Esophagus squamous epithelium (tissue), 5 donors: ENCODE measurements at regions not wholly inside any gene's neighbourhood (a gene's known extent, or its start where the extent isn't known, plus 50 kb on each side); places are given as distances from the start of the nearest gene placed in this dataset.

Source experiments
- DNase-seq: peaks from one replicate; lab custom pipeline; 2025; lab: John Stamatoyannopoulos, UW
- H3K27ac ChIP-seq, 4 donors: fragments of 200-600 bp; sonication (generic); one replicate each; pipeline ENCODE4 v1.5.1; 2016 to 2019; ENCODE audit warnings: mild to moderate bottlenecking in 1 of 4
- H3K27me3 ChIP-seq, 4 donors: fragments of 200-600 bp; sonication (generic); 1 replicate in 3 of 4; 2 replicates in 1 of 4; pipeline versions ENCODE4 v1.5.1 to v1.6.0; 2017 to 2021; ENCODE audit warnings: antibody characterized with exemption in 1 of 4
- H3K36me3 ChIP-seq, 3 donors: fragments of 200-600 bp; sonication (generic); one replicate each; pipeline ENCODE4 v1.5.1; 2016 to 2019
- H3K4me1 ChIP-seq, 3 donors: fragments of 200-600 bp; sonication (generic); one replicate each; pipeline ENCODE4 v1.5.1; 2017 to 2019
- H3K4me3 ChIP-seq, 4 donors: fragments of 200-600 bp; sonication (generic); 1 replicate in 3 of 4; 2 replicates in 1 of 4; pipeline ENCODE4 v1.5.1; 2016 to 2019; ENCODE audit warnings: mild to moderate bottlenecking in 2 of 4, moderate library complexity in 1 of 4
- H3K9me3 ChIP-seq, 3 donors: fragments of 200-600 bp; sonication (generic); one replicate each; pipeline ENCODE4 v1.5.1; 2016 to 2019
- CTCF ChIP-seq, 6 experiments: fragments of 450-650 bp in 4 of 6; fragments of 200-600 bp in 2 of 6; sonication (generic) in 2 of 6; IDR thresholded peaks; one replicate each; pipeline ENCODE4 v1.5.1; 2016 to 2019; ENCODE audit warnings: antibody characterized with exemption in 6 of 6, mild to moderate bottlenecking in 4 of 6, moderate library complexity in 4 of 6
- POLR2A ChIP-seq, 4 donors: fragments of 450-650 bp; IDR thresholded peaks; one replicate each; pipeline ENCODE4 v1.6.1; 2017; ENCODE audit warnings: antibody characterized with exemption in 4 of 4, mild to moderate bottlenecking in 4 of 4, moderate library complexity in 3 of 4
- WGBS, 2 donors: methylation state at CpG; one replicate each; pipeline ENCODE4 v1.1.5; 2018; 5-methylcytosine and 5-hydroxymethylcytosine counted together
- intact Hi-C: fragments of 100-400 bp; cut with DNase I; formaldehyde crosslinking; loops from one replicate; pipeline ENCODE4 v1.15.0; 2022
- donor health status: DM: yes; HTN: yes; CAD: no.

- no peaks in the 10 kb centered on the region for H3K36me3 ChIP-seq
- WGBS, 2 donors, result 80 to 96% methylated on average over 11 of the region's 11 CpGs
- intact Hi-C loops, result no loop called here
- H3K9me3 ChIP-seq, result no peaks in the 10 kb centered on the region
- H3K4me3 ChIP-seq, result no peak overlapping the region
- TF ChIP-seq POLR2A (IDR thresholded peaks at IDR 0.05) (no peak), CTCF (IDR thresholded peaks at IDR 0.05) (no peak)
- no peaks in the 10 kb centered on the region for H3K27me3 ChIP-seq
- H3K27ac ChIP-seq, result no peak overlapping the region
- H3K4me1 ChIP-seq, result no peaks in the 10 kb centered on the region
- DNase-seq, result no peak
These were observed 89.3 kb downstream of the DIPK2A start for GRCh38 chr3:144060881-144061280.

GRCh38 chr3:144063306-144063705, 91.7 kb downstream of the DIPK2A start:
- H3K4me3 ChIP-seq, result no peak overlapping the region
- H3K36me3 ChIP-seq, result no peaks in the 10 kb centered on the region
- H3K27ac ChIP-seq, result no peak overlapping the region
- H3K27me3 ChIP-seq, result no peaks in the 10 kb centered on the region
- no peaks in the 10 kb centered on the region for H3K9me3 ChIP-seq
- no peaks in the 10 kb centered on the region for H3K4me1 ChIP-seq
- WGBS, 2 donors, result 74 to 85% methylated on average over 2 of the region's 2 CpGs
- intact Hi-C loops, result no loop called here
- TF ChIP-seq CTCF (IDR thresholded peaks at IDR 0.05) (no peak), POLR2A (IDR thresholded peaks at IDR 0.05) (no peak)
- DNase-seq, result no peak

GRCh38 chr3:144067059-144067458, 95.4 kb downstream of the DIPK2A start:
- no peak for DNase-seq
- Histone ChIP-seq H3K4me3 (no peak overlapping the region), H3K9me3 (peaks cover 0 to 13% (median 12%) of the 10 kb centered on the region in 3 donors), H3K27ac (no peak overlapping the region), H3K27me3 (no peaks in the 10 kb centered on the region), H3K36me3 (no peaks in the 10 kb centered on the region), H3K4me1 (no peaks in the 10 kb centered on the region)
- no peak for TF ChIP-seq CTCF (IDR thresholded peaks at IDR 0.05)
- intact Hi-C loops, result no loop called here
- WGBS, 2 donors, result 55 to 85% methylated on average over 3 of the region's 3 CpGs

GRCh38 chr3:144073698-144074097, 102.1 kb downstream of the DIPK2A start:
- no peak for DNase-seq
- H3K4me3 ChIP-seq, result no peak overlapping the region
- no peaks in the 10 kb centered on the region for H3K36me3 ChIP-seq
- H3K9me3 ChIP-seq, result peaks cover 0 to 18% (median 14%) of the 10 kb centered on the region in 3 donors
- WGBS, 2 donors, result 52 to 67% methylated on average over 1 of the region's 1 CpG
- H3K27me3 ChIP-seq, result no peaks in the 10 kb centered on the region
- H3K4me1 ChIP-seq, result peaks cover 0 to 7% (median 0%) of the 10 kb centered on the region in 3 donors
- TF ChIP-seq POLR2A (IDR thresholded peaks at IDR 0.05) (no peak), CTCF (IDR thresholded peaks at IDR 0.05) (no peak)
- intact Hi-C loops, result no loop called here
- no peak overlapping the region for H3K27ac ChIP-seq

- no peaks in the 10 kb centered on the region for H3K36me3 ChIP-seq
- no peak overlapping the region for H3K27ac ChIP-seq
- TF ChIP-seq CTCF (IDR thresholded peaks at IDR 0.05), result no peak
- TF ChIP-seq POLR2A (IDR thresholded peaks at IDR 0.05), result no peak
- H3K4me1 ChIP-seq, result no peaks in the 10 kb centered on the region
- intact Hi-C loops, result no loop called here
- no peaks in the 10 kb centered on the region for H3K27me3 ChIP-seq
- no peaks in the 10 kb centered on the region for H3K9me3 ChIP-seq
- H3K4me3 ChIP-seq, result no peak overlapping the region
- no peak for DNase-seq
- 52 to 78% methylated on average over 2 of the region's 2 CpGs for WGBS, 2 donors
These were observed 108.0 kb downstream of the DIPK2A start for GRCh38 chr3:144079634-144080033.
